Caco-2 (cell line): ENCODE measurements at regions not wholly inside any gene's neighbourhood (a gene's known extent, or its start where the extent isn't known, plus 50 kb on each side); places are given as distances from the start of the nearest gene placed in this dataset.
A peak's percentile ranks its signal among the peaks of the same experiment; 100 is the strongest.

ENCODE experiments used
- BruUV-seq: library from RNA; stranded (reverse); fragments of 400-500 nt; replicated peaks from 2 replicates; lab custom pipeline; 2021; lab: Mats Ljungman, UMichigan
- CTCF ChIA-PET: fragments of 300-600 bp; sonication (Branson Sonifier 250); formaldehyde crosslinking; loops from one replicate; lab custom pipeline; 2022; ENCODE audit warnings: antibody characterized with exemption; lab: Charles Lee
- POLR2A ChIA-PET: fragments of 300-600 bp; sonication (Branson Sonifier 250); formaldehyde crosslinking; loops from one replicate; lab custom pipeline; 2022; ENCODE audit warnings: antibody characterized with exemption; lab: Charles Lee
- DNase-seq, 2 experiments: peaks; one replicate each; pipeline versions ENCODE4 v3.0.0 to v3.0.0-alpha.2; 2020 to 2022
- H3K27me3 ChIP-seq: replicated peaks from 2 replicates; pipeline ENCODE4 v1.6.0; 2011; ENCODE audit warnings: low read length; ENCODE audit not compliant: control insufficient read depth, insufficient read depth
- H3K36me3 ChIP-seq: 2 replicates; pipeline ENCODE4 v1.5.1; 2011; ENCODE audit warnings: low read length; ENCODE audit not compliant: control insufficient read depth, insufficient read depth
- H3K4me1 ChIP-seq: fragments of 250-450 bp; sonication (Bioruptor Pico); 2 replicates; pipeline ENCODE4 v1.5.1; 2020; ENCODE audit warnings: mild to moderate bottlenecking
- H3K4me3 ChIP-seq: 2 replicates; pipeline ENCODE4 v1.5.1; 2011; ENCODE audit warnings: low read depth, mild to moderate bottlenecking, control low read depth, low read length
- H3K9me3 ChIP-seq: fragments of 250-450 bp; sonication (Bioruptor Pico); 2 replicates; pipeline ENCODE4 v1.5.1; 2020; ENCODE audit warnings: mild to moderate bottlenecking, moderate library complexity
- H3K27ac Mint-ChIP-seq: one replicate; pipeline ENCODE4 v1.8.0; 2022; ENCODE audit warnings: mixed read lengths; ENCODE audit not compliant: unreplicated experiment
- H3K27me3 Mint-ChIP-seq: one replicate; pipeline ENCODE4 v1.8.0; 2022; ENCODE audit warnings: mixed read lengths; ENCODE audit not compliant: insufficient read depth, unreplicated experiment
- H3K36me3 Mint-ChIP-seq: one replicate; pipeline ENCODE4 v1.8.0; 2022; ENCODE audit warnings: mild to moderate bottlenecking, mixed read lengths; ENCODE audit not compliant: insufficient read depth, unreplicated experiment
- H3K4me1 Mint-ChIP-seq: one replicate; pipeline ENCODE4 v1.8.0; 2022; ENCODE audit warnings: low read depth, mixed read lengths; ENCODE audit not compliant: unreplicated experiment
- H3K4me3 Mint-ChIP-seq: one replicate; pipeline ENCODE4 v1.8.0; 2022; ENCODE audit warnings: mild to moderate bottlenecking, moderate library complexity, mixed read lengths; ENCODE audit not compliant: unreplicated experiment
- H3K9me3 Mint-ChIP-seq: one replicate; pipeline ENCODE4 v1.8.0; 2022; ENCODE audit warnings: mixed read lengths; ENCODE audit not compliant: unreplicated experiment
- CTCF ChIP-seq, 2 experiments: fragments of 200-600 bp in 1 of 2; IDR thresholded peaks; 1 replicate in 1 of 2; 2 replicates in 1 of 2; pipeline versions ENCODE4 v1.5.1 to v1.8.0; 2011 to 2022; ENCODE audit warnings: antibody characterized with exemption in 1 of 2, control low read depth in 1 of 2, inconsistent platforms in 1 of 2, low read depth in 1 of 2, low read length in 1 of 2, mild to moderate bottlenecking in 1 of 2, moderate library complexity in 1 of 2; ENCODE audit not compliant: insufficient read depth in 1 of 2, severe bottlenecking in 1 of 2, unreplicated experiment in 1 of 2
- intact Hi-C: fragments of 100-400 bp; cut with micrococcal nuclease; formaldehyde crosslinking; loops from one replicate; pipeline ENCODE4 v1.10.0; 2022; ENCODE audit not compliant: unreplicated experiment

DNA sequence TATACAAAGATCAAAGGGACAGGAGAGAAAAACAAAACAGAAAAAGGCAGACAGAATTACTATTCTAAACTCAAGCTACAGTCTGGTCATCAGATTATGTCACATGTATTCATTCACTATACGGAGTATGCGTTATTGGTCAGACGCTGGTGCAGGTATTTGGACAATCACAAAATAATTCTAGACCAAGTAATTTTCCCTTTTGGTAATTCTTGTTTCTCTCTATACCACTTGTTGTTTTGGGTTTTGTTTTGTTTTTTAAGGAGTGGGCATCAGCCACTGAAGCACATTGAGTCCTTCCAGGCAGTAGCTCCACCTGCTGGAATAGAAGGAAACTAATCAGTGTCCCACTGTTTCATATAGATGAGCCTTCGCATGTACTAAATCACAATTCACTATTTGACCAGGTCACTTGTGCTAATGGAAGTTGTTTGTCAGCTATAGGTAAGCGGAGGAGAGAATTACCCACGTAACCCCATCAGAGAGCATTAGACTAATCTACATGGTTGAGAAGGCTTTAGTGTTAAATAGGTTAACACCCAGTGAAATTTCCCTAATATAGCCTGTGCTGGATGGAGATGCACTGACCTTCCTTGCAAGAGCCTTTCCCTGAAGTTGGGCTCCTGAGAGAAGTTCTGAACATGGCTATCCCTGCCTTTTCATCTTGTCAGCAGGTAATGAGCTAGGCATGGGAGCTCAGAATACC lies 77.9 kb downstream of the TNFAIP3 start:
- no TSS peak for BruUV-seq
- ChIA-PET CTCF (interaction anchor here (0.6 to 2.1 kb wide), 8 partner anchors 30 to 348 kb away, joined by 3 to 7 read pairs (median 5); partner anchors contain the start of gene TNFAIP3), POLR2A (no interaction called here)
- no peaks in the 10 kb centered on the region for H3K36me3 Mint-ChIP-seq
- no peaks in the 10 kb centered on the region for H3K9me3 Mint-ChIP-seq
- intact Hi-C loops = loop anchor here (1.0 to 2.0 kb wide), 3 partner anchors 78 to 237 kb away; partner anchors contain the start of gene TNFAIP3
- no peaks in the 10 kb centered on the region for H3K27me3 ChIP-seq
- peak; percentile 62 to 63 for TF ChIP-seq CTCF (IDR thresholded peaks at IDR 0.05; ENCODE audit: insufficient read depth in 1 of 2, low read depth in 1 of 2, low read length in 1 of 2, severe bottlenecking in 1 of 2, unreplicated experiment in 1 of 2)
- no peak overlapping the region for H3K4me3 Mint-ChIP-seq
- H3K4me1 ChIP-seq = 0 out of 2 replicates have a peak, but pooled peaks cover 3% of the 10 kb centered on the region
- no peak overlapping the region for H3K27ac Mint-ChIP-seq
- no peaks in the 10 kb centered on the region for H3K36me3 ChIP-seq
- H3K9me3 ChIP-seq = no peaks in the 10 kb centered on the region
- DNase-seq = peak in 1 of 2 experiments; percentile 29
- no peaks in the 10 kb centered on the region for H3K27me3 Mint-ChIP-seq
- H3K4me1 Mint-ChIP-seq = peaks cover 8% of the 10 kb centered on the region
- no peak overlapping the region for H3K4me3 ChIP-seq

GRCh38 chr6:137949686-137950390 lies 82.8 kb downstream of the TNFAIP3 start:
- ChIA-PET CTCF (interaction anchor here (0.7 kb wide), 1 partner anchor 856 kb away, joined by 3 read pairs; no protein-coding TSS in a partner anchor), POLR2A (interaction anchor here (0.5 kb wide), 1 partner anchor 61 kb away, joined by 4 read pairs; no protein-coding TSS in a partner anchor)
- no peak for DNase-seq
- Histone ChIP-seq H3K27me3 (no peaks in the 10 kb centered on the region), H3K9me3 (no peaks in the 10 kb centered on the region), H3K36me3 (no peaks in the 10 kb centered on the region), H3K4me3 (no peak overlapping the region), H3K4me1 (peaks cover 16% of the 10 kb centered on the region; the same call in 1 of the 2 replicates)
- Mint-ChIP-seq H3K36me3 (no peaks in the 10 kb centered on the region), H3K9me3 (peaks cover 11% of the 10 kb centered on the region), H3K4me3 (no peak overlapping the region), H3K4me1 (peaks cover 36% of the 10 kb centered on the region), H3K27ac (no peak overlapping the region), H3K27me3 (no peaks in the 10 kb centered on the region)
- BruUV-seq = no TSS peak
- intact Hi-C loops = no loop called here
- no peak for TF ChIP-seq CTCF (IDR thresholded peaks at IDR 0.05; ENCODE audit: insufficient read depth in 1 of 2, low read depth in 1 of 2, low read length in 1 of 2, severe bottlenecking in 1 of 2, unreplicated experiment in 1 of 2)

DNA sequence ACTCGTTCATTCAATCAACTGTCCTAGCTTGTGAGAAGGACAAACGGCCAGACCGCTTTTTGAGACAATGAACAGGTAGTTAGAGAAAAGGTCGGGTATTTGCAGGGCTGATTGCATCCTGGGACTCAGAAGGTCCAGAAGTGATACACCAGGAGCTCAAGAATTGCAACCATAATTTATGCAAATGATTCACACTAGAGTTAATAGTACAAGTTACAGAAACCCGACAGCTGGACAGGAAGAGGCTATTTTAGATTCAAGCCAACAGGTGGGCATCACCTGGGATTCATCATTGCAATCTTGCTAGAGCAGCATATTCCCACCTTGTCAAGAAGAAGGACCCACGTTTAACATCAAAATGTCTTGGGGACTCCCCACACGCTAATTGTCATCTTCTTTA lies 83.5 kb downstream of the TNFAIP3 start:
- H3K36me3 Mint-ChIP-seq = no peaks in the 10 kb centered on the region
- CTCF ChIA-PET = interaction anchor here (0.7 kb wide), 1 partner anchor 857 kb away, joined by 3 read pairs; no protein-coding TSS in a partner anchor

More for the DNA sequence above, 83.5 kb downstream of the TNFAIP3 start:
- POLR2A ChIA-PET = interaction anchor here (0.5 kb wide), 1 partner anchor 61 kb away, joined by 4 read pairs; no protein-coding TSS in a partner anchor
- Mint-ChIP-seq H3K4me3 (no peak overlapping the region), H3K27ac (no peak overlapping the region), H3K9me3 (peaks cover 15% of the 10 kb centered on the region), H3K4me1 (peaks cover 31% of the 10 kb centered on the region), H3K27me3 (no peaks in the 10 kb centered on the region)
- intact Hi-C loops = no loop called here
- no peaks in the 10 kb centered on the region for H3K36me3 ChIP-seq
- no TSS peak for BruUV-seq
- H3K9me3 ChIP-seq = no peaks in the 10 kb centered on the region
- TF ChIP-seq CTCF (IDR thresholded peaks at IDR 0.05; ENCODE audit: insufficient read depth in 1 of 2, low read depth in 1 of 2, low read length in 1 of 2, severe bottlenecking in 1 of 2, unreplicated experiment in 1 of 2) = no peak
- H3K27me3 ChIP-seq = no peaks in the 10 kb centered on the region
- peaks cover 16% of the 10 kb centered on the region; the same call in 1 of the 2 replicates for H3K4me1 ChIP-seq
- DNase-seq = no peak
- no peak overlapping the region for H3K4me3 ChIP-seq
